ENCODE measurements at regions not wholly inside any gene's neighbourhood (a gene's known extent, or its start where the extent isn't known, plus 50 kb on each side); places are given as distances from the start of the nearest gene placed in this dataset.

DNA sequence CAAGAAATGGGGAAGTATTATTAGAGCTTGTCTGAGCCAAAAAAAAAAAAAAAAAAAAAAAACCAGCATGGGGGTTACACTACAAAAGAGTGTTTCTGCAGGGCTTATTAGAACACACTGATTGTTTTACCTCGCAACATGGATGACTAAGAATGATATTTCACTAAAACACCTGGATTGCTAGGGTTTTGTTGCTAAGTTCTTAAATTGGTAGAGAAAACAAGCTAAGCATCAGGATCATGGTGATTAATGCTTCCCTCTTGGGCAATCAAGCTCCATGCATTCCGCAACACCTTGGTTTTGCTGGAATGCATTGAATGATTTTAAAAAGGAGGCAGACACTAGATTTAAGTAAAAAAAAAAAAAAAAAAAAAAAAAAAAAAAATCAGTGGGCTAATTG, 931.4 kb upstream of the CDH8 start:
- DNase-seq (ENCODE audit: low read depth) = no peak

GRCh38 chr16:62967163-62967562, 930.9 kb upstream of the CDH8 start:
- no peak for DNase-seq (ENCODE audit: low read depth)

DNA sequence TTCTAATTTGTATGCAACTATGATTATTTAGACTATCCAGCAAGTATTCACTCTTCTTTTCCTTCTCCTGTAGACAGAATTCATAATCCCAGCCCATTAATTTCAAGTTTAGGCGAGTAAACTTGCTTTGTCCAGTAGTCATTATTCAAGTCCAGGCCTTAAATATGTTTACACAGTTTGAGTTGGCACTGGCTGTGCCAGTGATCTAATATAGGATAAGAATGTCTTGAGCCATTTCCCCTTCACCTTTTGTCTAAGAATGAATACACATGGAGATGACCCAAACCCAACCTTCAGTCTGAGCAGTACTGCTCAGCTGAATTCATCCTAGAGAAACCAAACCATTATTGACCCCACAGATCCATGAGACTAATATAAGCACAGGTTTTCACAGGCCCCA, 930.4 kb upstream of the CDH8 start:
- no peak for DNase-seq (ENCODE audit: low read depth)

DNA sequence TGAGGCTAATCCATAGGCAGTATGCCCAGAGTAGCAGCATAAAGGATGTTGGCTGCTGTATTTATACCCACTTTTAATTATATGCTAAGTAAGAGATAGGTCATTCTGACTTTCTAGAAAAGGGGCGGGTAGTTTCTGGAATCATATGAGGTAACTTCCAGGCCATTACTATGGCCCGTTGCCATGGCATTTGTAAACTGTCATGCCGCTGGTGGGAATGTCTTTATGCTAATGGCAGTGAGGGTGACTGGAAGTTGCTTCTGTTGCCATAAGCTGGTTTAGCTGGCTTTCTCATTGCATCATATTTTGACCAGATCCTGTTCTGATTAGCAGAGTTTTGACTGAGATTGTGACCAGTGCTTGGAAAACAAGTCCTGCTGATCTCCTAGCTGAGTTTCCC, 929.6 kb upstream of the CDH8 start:
- no peak for DNase-seq (ENCODE audit: low read depth)

DNA sequence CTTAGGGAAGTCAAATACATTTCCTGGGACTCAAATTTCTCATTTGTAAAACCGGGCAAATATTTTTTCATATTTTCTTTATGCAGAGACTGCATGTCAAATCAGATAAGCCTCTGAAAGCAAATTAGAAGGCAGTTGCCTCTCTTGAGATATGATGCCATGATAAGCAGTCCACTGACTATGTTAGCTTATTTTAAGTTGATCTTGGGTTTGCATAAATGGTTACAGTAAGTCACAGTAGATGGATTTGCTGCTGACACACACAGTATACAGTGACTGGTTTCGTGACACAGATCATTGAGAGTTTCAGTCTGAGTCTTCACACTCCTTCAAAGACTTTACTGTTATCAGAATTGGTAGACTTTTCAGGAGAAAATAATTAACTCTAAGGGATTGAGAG, 927.6 kb upstream of the CDH8 start:
- DNase-seq (ENCODE audit: low read depth) = no peak

DNA sequence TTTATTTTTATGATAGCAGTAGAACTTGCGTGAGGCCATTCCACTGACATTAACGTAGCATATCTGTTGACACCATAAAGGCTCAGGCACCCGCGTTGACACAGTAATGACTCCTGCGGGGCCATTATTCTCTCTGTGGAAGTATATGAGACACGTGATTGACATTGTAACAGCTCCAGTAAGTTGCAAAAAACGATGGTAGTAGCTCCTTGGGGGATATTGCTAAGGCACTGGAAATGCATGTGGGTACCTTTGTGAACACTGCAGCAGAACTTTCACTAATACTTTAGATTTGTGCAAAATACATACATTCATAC, 918.8 kb upstream of the CDH8 start:
- DNase-seq (ENCODE audit: low read depth) = no peak

GRCh38 chr16:62954144-62955032, 918.1 kb upstream of the CDH8 start:
- DNase-seq (ENCODE audit: low read depth) = no peak

GRCh38 chr16:62950351-62950750, 914.1 kb upstream of the CDH8 start:
- no peak for DNase-seq (ENCODE audit: low read depth)

DNA sequence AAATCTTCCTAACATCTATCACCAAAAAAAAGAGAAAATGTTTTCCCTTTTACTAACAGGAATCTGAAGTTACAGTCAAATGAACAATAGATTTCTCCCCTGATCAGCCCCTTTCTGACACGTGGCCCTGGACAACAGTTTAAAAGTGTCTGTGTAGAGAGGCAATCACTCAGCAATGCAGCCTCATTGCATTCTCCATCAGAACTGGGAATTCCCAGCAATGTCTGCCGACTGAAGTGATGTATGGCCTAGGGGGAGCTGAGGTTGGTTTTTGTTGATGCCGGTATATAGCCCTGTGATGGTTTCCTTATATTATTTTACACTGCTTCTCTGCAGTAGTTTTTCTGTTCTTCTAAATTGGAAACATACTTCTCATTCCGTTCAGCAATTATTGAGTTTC, 904.3 kb upstream of the CDH8 start:
- DNase-seq (ENCODE audit: low read depth) = no peak

DNA sequence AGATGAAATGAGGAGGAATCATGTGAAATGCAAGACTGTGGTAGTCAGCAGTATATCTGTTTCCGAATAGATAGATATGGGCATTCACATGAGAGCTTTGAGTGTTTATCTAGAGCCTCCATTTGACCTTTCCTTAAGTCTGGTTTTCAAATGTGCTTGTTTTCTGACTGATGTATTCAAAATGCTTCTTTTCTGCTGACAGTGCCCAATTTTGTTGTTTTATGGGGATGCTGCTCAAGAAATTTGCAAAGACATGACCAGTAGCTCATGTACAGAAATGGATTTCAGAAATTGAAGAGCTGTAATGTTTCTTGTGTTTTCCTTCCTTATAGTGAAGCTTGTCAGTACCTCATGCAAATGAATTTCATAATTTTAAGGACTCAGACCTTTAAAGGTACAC, 903.4 kb upstream of the CDH8 start:
- DNase-seq (ENCODE audit: low read depth) = no peak

GRCh38 chr16:62933929-62934328, 897.7 kb upstream of the CDH8 start:
- DNase-seq (ENCODE audit: low read depth) = no peak

DNA sequence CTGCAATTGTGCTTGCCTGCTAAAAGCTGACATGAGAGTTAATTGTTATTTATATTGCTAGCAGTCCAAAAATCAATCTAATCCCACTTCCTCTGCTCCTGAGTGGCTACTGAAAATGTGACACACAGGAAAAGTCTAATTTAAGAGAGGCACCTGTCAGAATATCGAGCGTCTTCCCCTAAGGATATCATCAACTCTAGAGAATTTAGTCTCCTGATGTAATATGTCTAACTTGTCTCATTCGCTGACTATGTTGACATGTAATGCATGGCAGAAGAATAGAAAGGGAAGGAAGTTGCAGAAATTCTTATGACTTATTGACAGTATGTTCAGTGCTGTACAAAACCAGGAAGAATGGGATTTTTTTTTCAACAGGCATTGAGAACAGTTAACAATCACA, 893.4 kb upstream of the CDH8 start:
- no peak for DNase-seq (ENCODE audit: low read depth)

DNA sequence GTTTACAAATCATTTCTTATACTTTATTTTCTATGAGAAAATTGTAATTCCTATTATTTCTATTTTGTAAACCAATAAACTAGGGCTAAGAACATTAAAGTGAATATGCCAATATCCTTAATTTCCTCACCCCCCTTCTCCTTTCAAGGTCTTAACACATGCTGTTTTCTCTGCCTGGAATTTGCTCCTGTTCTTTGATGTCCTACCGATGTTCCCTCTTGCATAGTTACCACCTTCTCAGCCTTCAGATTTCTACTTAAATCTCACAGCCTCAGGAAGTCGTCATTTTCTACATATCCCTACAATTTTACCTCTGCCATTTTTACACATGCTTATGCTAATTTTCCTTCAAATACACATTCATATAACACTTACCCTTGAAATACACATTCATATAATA, 890.9 kb upstream of the CDH8 start:
- no peak for DNase-seq (ENCODE audit: low read depth)

DNA sequence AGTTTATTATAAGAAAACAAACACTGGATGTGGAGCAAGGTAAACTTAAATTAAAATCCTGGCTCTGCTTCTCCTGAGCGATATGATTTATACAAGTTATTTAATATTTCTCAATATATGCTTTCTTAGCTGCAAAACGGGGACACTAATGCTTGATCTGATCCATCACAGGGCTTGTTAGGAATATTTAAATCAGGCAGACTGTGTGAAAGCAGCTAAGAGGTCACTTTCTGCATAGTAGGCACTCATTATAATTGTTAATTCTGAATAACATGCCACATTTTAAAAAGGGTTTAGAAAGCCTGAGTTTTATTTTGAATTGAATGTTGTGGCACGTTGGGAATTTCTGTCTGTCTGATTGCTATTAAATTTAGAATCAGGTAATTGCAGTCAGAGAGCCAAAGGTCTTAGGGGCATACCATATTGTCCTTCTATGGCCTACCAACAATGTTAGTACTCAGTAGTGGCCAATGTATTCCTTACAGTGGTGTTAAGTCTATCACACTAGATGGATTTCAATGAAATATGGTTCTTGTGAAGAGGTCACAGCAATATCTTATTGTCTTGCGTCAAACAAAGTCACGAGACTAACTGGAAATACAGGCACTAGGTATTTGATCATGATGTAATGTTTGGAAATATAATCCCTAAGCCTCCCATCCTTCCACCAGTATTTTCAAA, 890.0 kb upstream of the CDH8 start:
- DNase-seq (ENCODE audit: low read depth) = no peak

- no peak for DNase-seq (ENCODE audit: low read depth)
Measured at GRCh38 chr16:62921904-62922303, 885.7 kb upstream of the CDH8 start.

DNA sequence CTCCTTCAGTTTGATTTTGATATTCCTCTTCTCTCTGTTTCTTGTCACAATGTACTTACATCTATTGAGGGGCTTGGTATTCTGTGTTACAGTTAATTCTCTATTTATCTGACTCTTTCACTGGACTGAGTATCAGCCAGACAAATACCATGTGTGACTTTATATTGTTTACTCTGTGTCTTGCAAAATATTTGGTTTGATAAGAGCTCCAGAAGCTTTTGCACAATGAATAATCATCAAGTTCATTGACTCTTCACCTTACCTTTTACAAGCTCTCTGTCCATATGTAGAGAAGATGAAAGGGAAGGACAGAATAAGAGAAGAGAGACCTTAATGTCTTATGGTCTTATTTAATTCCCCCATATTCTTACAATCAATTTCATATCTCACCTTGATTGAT, 877.7 kb upstream of the CDH8 start:
- no peak for DNase-seq (ENCODE audit: low read depth)

DNA sequence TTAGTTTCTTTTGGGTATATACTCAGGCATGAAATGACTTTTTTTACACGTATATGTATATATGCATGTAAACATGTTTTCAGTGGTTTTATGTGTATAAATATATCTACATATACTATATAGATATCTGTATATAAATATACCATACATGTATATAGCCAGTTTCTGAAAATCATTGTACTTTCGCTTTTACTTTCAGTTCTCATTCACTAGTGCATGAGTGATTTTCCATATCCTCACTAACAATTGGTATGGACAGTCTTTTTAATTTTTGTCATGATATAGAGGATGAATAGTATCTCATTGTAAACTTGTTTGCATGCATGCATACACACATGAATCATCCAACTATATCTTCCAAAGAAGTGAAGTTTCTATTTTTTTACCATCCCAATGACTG, 877.1 kb upstream of the CDH8 start:
- no peak for DNase-seq (ENCODE audit: low read depth)

- DNase-seq (ENCODE audit: low read depth) = no peak
Measured at GRCh38 chr16:62909597-62909996, 873.4 kb upstream of the CDH8 start.

DNA sequence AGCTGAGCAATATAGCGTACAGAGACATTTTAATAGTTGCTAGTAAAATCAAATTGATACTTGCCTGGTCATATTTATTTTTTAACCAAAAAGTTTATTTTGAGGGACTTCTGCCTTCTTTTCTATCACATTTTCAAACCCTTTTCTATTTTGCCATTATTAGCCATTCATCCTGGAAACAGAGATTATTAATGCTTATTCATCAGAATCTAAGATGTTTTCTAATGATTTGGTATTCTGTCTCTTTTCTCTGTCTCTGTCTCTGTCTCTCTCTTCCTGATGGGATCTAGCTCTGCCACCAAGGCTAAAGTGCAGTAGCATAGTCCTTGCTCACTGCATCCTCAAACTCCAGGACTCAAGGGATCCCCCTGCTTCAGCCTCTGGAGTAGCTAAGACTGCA, 871.3 kb upstream of the CDH8 start:
- DNase-seq (ENCODE audit: low read depth) = no peak

DNA sequence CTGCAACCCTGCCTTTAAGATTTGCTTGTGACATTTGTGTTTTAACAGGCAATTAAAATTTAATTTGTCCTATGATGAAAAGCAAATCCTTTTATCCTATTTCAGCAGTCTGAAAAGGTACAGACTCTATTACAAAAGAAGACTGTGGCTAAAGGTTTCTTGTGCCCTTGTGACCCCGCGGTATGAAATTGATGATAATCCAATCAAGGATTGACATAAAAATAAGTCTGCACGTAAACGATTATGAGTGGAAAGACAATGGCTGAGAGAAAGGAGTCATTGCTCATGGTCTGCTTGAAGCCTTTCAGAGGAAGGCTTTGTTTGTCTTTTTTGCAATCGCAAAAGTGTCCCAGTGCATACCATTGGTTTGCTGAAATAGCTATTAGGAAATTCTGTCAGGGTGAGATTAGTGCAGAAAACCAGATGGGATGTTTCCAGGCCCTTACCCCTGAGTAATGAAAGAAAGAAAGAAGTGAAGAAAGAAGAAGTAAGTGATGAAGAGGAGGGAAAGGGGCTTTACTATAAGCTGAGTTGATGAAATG, 867.8 kb upstream of the CDH8 start:
- no peak for DNase-seq (ENCODE audit: low read depth)

- no peak for DNase-seq (ENCODE audit: low read depth)
Measured at GRCh38 chr16:62899737-62900136, 863.5 kb upstream of the CDH8 start.

DNA sequence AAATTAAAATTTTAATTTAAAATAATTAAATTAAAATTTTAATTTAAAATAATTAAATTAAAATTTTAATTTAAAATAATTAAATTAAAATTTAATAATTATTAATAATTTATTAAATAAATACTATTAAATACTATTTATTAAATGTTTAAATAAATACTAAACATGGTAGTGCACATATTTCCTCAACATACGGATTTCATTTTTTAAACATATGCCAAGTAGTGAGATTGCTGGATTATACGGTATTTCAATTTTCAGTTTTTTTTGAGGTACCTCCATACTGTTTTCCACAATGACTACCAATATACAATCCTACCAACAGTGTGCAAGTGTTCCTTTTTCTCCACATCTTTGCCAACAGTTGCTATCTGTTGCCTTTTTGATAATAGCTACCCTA, 852.9 kb upstream of the CDH8 start:
- no peak for DNase-seq (ENCODE audit: low read depth)

- no peak for DNase-seq (ENCODE audit: low read depth)
Measured at GRCh38 chr16:62883509-62883908, 847.3 kb upstream of the CDH8 start.
